HepG2 (cell line): ENCODE measurements at regions not wholly inside any gene's neighbourhood (a gene's known extent, or its start where the extent isn't known, plus 50 kb on each side); places are given as distances from the start of the nearest gene placed in this dataset.

Experiments
- ATAC-seq: fragments of 200-7000 bp; cut with Tn5 transposase; 3 replicates; pipeline ENCODE4 v1.9.1; 2020; ENCODE audit warnings: mild to moderate bottlenecking, moderate library complexity
- BruUV-seq: library from RNA; stranded (reverse); fragments of 400-500 nt; replicated peaks from 2 replicates; lab custom pipeline; 2021; lab: Mats Ljungman, UMichigan
- CTCF ChIA-PET: fragments of 300-600 bp; formaldehyde crosslinking; extraction: SDS; loops from one replicate; lab custom pipeline; 2021; ENCODE audit warnings: low total read pairs, inconsistent platforms, low intra/inter-chr PET ratio; lab: Yijun Ruan, JAX
- POLR2A ChIA-PET: fragments of 350-600 bp; sonication (Branson Sonifier 250); formaldehyde crosslinking; loops from one replicate; lab custom pipeline; 2020; ENCODE audit warnings: antibody characterized with exemption, inconsistent platforms; lab: Yijun Ruan, JAX
- DNase-seq: peaks from one replicate; pipeline ENCODE4 v3.0.0-alpha.2; 2015; ENCODE audit warnings: low spot score
- FAIRE-seq: peaks from 3 replicates; lab custom pipeline; 2011; peaks lifted over from hg19 to GRCh38; lab: Jason Lieb, UNC
- H2AFZ ChIP-seq: one replicate; pipeline ENCODE4 v1.6.1; 2011; ENCODE audit warnings: low read length, inconsistent platforms
- H3K27ac ChIP-seq: fragments of 300-600 bp; 3 replicates; pipeline ENCODE4 v1.8.0; 2011; ENCODE audit warnings: mixed run types, mild to moderate bottlenecking, mixed read lengths, low read length, inconsistent platforms; ENCODE audit not compliant: insufficient read depth; ENCODE audit errors: extremely low read length
- H3K27me3 ChIP-seq, 2 experiments: fragments of 200-600 bp in 1 of 2; 2 replicates in 1 of 2; 3 replicates in 1 of 2; pipeline versions ENCODE4 v1.6.0 to v1.8.0; 2011; ENCODE audit warnings: low read length in 2 of 2, mild to moderate bottlenecking in 2 of 2, moderate library complexity in 2 of 2, inconsistent platforms in 1 of 2; ENCODE audit not compliant: insufficient read depth in 2 of 2, control insufficient read depth in 1 of 2
- H3K36me3 ChIP-seq, 2 experiments: fragments of 200-600 bp in 1 of 2; replicated peaks in 1 of 2; 2 replicates in 1 of 2; 3 replicates in 1 of 2; pipeline versions ENCODE4 v1.5.1 to v1.8.0; 2011; ENCODE audit warnings: low read length in 2 of 2, inconsistent platforms in 1 of 2; ENCODE audit not compliant: insufficient read depth in 2 of 2, control insufficient read depth in 1 of 2
- H3K4me1 ChIP-seq: 2 replicates; pipeline ENCODE4 v1.5.1; 2012; ENCODE audit warnings: low read length, inconsistent platforms; ENCODE audit not compliant: insufficient read depth
- H3K4me2 ChIP-seq: 2 replicates; pipeline ENCODE4 v1.6.0; 2011; ENCODE audit warnings: low read depth, low read length, inconsistent platforms
- H3K4me3 ChIP-seq, 3 experiments: fragments of 200-600 bp in 1 of 3; sonication (generic), shearing (Covaris generic) in 1 of 3; replicated peaks in 1 of 3; 2 replicates each; pipeline ENCODE4 v1.5.1; 2011 to 2016; ENCODE audit warnings: low read length in 3 of 3, inconsistent platforms in 2 of 3, low read depth in 2 of 3, mild to moderate bottlenecking in 2 of 3, control low read depth in 1 of 3, mixed read lengths in 1 of 3; ENCODE audit not compliant: insufficient read depth in 1 of 3
- H3K79me2 ChIP-seq: one replicate; pipeline ENCODE4 v1.6.1; 2011; ENCODE audit warnings: low read length, inconsistent platforms; ENCODE audit not compliant: insufficient read depth
- H3K9ac ChIP-seq: 2 replicates; pipeline ENCODE4 v1.6.0; 2011; ENCODE audit warnings: mild to moderate bottlenecking, low read depth, low read length, inconsistent platforms; ENCODE audit not compliant: insufficient read depth
- H3K9me3 ChIP-seq: 2 replicates; pipeline ENCODE4 v1.5.1; 2012; ENCODE audit warnings: mild to moderate bottlenecking, low read length
- H4K20me1 ChIP-seq: 2 replicates; pipeline ENCODE4 v1.6.0; 2011; ENCODE audit warnings: inconsistent platforms, mild to moderate bottlenecking, low read length, moderate library complexity; ENCODE audit not compliant: insufficient read depth
- RBM39 ChIP-seq: fragments of 200-400 bp; formaldehyde crosslinking; IDR thresholded peaks from one replicate; pipeline ENCODE4 v1.6.1; 2018; ENCODE audit warnings: antibody characterized with exemption, mild to moderate bottlenecking, low read depth, low read length; ENCODE audit not compliant: poor library complexity, severe bottlenecking
- TRIM24 ChIP-seq: sonication (generic); formaldehyde crosslinking; IDR thresholded peaks from 2 replicates; pipeline ENCODE4 v1.8.0; 2022; ENCODE audit warnings: mild to moderate bottlenecking, missing genetic modification reagents
- ZNF550 ChIP-seq: sonication (generic); formaldehyde crosslinking; IDR thresholded peaks from 2 replicates; pipeline ENCODE4 v1.4.0; 2020; ENCODE audit warnings: mild to moderate bottlenecking, missing genetic modification reagents, borderline replicate concordance
- ZNF7 ChIP-seq: IDR thresholded peaks from 2 replicates; pipeline ENCODE4 v1.6.1; 2016; ENCODE audit warnings: missing biosample characterization, missing genetic modification reagents
- ZNF841 ChIP-seq: sonication (generic); formaldehyde crosslinking; IDR thresholded peaks from 2 replicates; pipeline ENCODE4 v1.8.1; 2023; ENCODE audit warnings: missing genetic modification reagents, borderline replicate concordance
- WGBS: methylation state at CpG from one replicate; pipeline ENCODE4 v1.1.6; 2017; ENCODE audit warnings: low lambda C conversion rate; 5-methylcytosine and 5-hydroxymethylcytosine counted together
- in situ Hi-C: cut with HindIII; loops from 2 replicates; pipeline ENCODE4 v1.10.0; 2017; ENCODE audit warnings: low pct_unique_long_range_greater_than_20kb; ENCODE audit not compliant: extremely low pct_ligation_motif_present
- intact Hi-C: fragments of 100-400 bp; cut with micrococcal nuclease; formaldehyde crosslinking; loops from one replicate; pipeline ENCODE4 v1.10.0; 2022; ENCODE audit not compliant: unreplicated experiment
- TF ChIP-seq, protein P1 (sequence below): IDR thresholded peaks from 2 replicates; pipeline ENCODE4 v1.6.1; 2016; ENCODE audit warnings: low read depth, missing genetic modification reagents, missing compliant biosample characterization
- TF ChIP-seq, protein P2 (sequence below): IDR thresholded peaks from 2 replicates; pipeline ENCODE4 v1.6.1; 2016; ENCODE audit warnings: missing genetic modification reagents, missing compliant biosample characterization
- TF ChIP-seq, protein P3 (sequence below): sonication (generic); formaldehyde crosslinking; IDR thresholded peaks from 2 replicates; pipeline ENCODE4 v1.4.0; 2020; ENCODE audit warnings: missing genetic modification reagents, borderline replicate concordance

DNA sequence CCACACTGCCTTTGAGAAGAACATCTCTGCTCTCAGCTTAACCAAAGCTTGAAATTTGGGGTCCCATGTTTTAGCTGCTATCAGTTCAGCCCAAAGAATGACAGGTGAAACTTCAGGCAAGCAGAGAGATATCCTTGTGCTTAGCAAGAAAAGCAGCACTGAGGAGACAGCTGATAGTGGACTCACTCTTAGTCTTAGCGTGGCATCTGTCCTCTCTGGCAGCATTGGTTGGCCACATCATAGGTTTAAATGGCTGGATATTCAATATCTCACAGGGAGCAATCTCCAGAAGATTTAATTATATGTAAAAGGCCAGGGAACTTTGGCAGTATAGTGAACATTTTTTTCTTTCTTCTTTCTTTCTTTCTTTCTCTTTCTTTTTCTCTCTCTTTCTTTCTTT, 131.1 kb upstream of the SGK1 start:
- no peak for ATAC-seq

DNA sequence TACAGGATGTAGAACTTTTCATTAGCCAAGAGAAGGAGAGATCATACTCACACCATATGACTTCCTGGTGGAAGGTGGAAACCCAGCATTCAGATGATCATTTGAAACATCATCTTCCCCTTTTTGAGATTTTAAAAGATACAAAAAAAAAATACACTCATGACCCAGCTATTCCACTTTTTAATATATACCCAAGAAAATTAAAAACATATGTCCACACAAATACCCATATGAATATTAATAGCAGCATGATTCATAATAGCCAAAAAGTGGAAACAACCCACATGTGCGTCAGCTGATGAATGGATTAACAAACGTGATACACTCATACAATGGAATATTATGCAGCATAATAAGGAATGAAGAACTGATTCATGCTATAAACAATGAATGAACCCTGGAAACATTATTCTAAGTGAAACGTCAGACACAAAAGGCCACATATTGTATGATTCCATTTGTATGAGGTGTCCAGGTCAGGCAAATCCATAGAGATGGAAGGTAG, 130.0 kb upstream of the SGK1 start:
- intact Hi-C loops (no loop called here), in situ Hi-C loops (loop anchor here (25.0 kb wide), 1 partner anchor 286 kb away; no protein-coding TSS in a partner anchor)
- Histone ChIP-seq H3K4me1 (no peaks in the 10 kb centered on the region), H3K4me3 (no peak overlapping the region), H3K27me3 (no peaks in the 10 kb centered on the region), H3K27ac (no peak overlapping the region), H2AFZ (no peak overlapping the region), H3K9ac (no peak overlapping the region), H3K9me3 (no peaks in the 10 kb centered on the region), H4K20me1 (no peaks in the 10 kb centered on the region), H3K4me2 (no peak overlapping the region), H3K79me2 (no peaks in the 10 kb centered on the region), H3K36me3 (no peaks in the 10 kb centered on the region)
- 26% methylated on average over 3 of the region's 3 CpGs for WGBS
- no TSS peak for BruUV-seq
- TF ChIP-seq, protein P1, sequence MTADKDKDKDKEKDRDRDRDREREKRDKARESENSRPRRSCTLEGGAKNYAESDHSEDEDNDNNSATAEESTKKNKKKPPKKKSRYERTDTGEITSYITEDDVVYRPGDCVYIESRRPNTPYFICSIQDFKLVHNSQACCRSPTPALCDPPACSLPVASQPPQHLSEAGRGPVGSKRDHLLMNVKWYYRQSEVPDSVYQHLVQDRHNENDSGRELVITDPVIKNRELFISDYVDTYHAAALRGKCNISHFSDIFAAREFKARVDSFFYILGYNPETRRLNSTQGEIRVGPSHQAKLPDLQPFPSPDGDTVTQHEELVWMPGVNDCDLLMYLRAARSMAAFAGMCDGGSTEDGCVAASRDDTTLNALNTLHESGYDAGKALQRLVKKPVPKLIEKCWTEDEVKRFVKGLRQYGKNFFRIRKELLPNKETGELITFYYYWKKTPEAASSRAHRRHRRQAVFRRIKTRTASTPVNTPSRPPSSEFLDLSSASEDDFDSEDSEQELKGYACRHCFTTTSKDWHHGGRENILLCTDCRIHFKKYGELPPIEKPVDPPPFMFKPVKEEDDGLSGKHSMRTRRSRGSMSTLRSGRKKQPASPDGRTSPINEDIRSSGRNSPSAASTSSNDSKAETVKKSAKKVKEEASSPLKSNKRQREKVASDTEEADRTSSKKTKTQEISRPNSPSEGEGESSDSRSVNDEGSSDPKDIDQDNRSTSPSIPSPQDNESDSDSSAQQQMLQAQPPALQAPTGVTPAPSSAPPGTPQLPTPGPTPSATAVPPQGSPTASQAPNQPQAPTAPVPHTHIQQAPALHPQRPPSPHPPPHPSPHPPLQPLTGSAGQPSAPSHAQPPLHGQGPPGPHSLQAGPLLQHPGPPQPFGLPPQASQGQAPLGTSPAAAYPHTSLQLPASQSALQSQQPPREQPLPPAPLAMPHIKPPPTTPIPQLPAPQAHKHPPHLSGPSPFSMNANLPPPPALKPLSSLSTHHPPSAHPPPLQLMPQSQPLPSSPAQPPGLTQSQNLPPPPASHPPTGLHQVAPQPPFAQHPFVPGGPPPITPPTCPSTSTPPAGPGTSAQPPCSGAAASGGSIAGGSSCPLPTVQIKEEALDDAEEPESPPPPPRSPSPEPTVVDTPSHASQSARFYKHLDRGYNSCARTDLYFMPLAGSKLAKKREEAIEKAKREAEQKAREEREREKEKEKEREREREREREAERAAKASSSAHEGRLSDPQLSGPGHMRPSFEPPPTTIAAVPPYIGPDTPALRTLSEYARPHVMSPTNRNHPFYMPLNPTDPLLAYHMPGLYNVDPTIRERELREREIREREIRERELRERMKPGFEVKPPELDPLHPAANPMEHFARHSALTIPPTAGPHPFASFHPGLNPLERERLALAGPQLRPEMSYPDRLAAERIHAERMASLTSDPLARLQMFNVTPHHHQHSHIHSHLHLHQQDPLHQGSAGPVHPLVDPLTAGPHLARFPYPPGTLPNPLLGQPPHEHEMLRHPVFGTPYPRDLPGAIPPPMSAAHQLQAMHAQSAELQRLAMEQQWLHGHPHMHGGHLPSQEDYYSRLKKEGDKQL (CRISPR knock-in tag) = no peak
- TF ChIP-seq ZNF841 (CRISPR knock-in tag) (no peak), ZNF550 (no peak), RBM39 (no peak), ZNF7 (no peak)
- TF ChIP-seq, protein P2, sequence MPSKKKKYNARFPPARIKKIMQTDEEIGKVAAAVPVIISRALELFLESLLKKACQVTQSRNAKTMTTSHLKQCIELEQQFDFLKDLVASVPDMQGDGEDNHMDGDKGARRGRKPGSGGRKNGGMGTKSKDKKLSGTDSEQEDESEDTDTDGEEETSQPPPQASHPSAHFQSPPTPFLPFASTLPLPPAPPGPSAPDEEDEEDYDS (CRISPR knock-in tag) = no peak
- TF ChIP-seq, protein P3, sequence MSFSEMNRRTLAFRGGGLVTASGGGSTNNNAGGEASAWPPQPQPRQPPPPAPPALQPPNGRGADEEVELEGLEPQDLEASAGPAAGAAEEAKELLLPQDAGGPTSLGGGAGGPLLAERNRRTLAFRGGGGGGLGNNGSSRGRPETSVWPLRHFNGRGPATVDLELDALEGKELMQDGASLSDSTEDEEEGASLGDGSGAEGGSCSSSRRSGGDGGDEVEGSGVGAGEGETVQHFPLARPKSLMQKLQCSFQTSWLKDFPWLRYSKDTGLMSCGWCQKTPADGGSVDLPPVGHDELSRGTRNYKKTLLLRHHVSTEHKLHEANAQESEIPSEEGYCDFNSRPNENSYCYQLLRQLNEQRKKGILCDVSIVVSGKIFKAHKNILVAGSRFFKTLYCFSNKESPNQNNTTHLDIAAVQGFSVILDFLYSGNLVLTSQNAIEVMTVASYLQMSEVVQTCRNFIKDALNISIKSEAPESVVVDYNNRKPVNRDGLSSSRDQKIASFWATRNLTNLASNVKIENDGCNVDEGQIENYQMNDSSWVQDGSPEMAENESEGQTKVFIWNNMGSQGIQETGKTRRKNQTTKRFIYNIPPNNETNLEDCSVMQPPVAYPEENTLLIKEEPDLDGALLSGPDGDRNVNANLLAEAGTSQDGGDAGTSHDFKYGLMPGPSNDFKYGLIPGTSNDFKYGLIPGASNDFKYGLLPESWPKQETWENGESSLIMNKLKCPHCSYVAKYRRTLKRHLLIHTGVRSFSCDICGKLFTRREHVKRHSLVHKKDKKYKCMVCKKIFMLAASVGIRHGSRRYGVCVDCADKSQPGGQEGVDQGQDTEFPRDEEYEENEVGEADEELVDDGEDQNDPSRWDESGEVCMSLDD (CRISPR knock-in tag) = no peak
- DNase-seq (no peak), ATAC-seq (no peak), FAIRE-seq (no peak)
- POLR2A ChIA-PET = no interaction called here
- CTCF ChIA-PET = no interaction called here

More for the DNA sequence above, 131.1 kb upstream of the SGK1 start:
- H3K9me3 ChIP-seq = no peaks in the 10 kb centered on the region
- no peaks in the 10 kb centered on the region for H3K36me3 ChIP-seq
- no TSS peak for BruUV-seq
- H3K27ac ChIP-seq = no peak overlapping the region
- H3K4me2 ChIP-seq = no peak overlapping the region
- H3K9ac ChIP-seq = no peak overlapping the region
- no peak overlapping the region for H3K4me3 ChIP-seq
- no peak for DNase-seq
- CTCF ChIA-PET = no interaction called here
- no peak for FAIRE-seq
- no peak for TF ChIP-seq TRIM24 (CRISPR knock-in tag)
- TF ChIP-seq, all 625 proteins: peak for 0
- intact Hi-C loops (no loop called here), in situ Hi-C loops (loop anchor here (25.0 kb wide), 1 partner anchor 287 kb away; no protein-coding TSS in a partner anchor)
- H3K79me2 ChIP-seq = no peaks in the 10 kb centered on the region
- no peaks in the 10 kb centered on the region for H3K4me1 ChIP-seq
- no peaks in the 10 kb centered on the region for H4K20me1 ChIP-seq
- no peaks in the 10 kb centered on the region for H3K27me3 ChIP-seq
- POLR2A ChIA-PET = no interaction called here
- 0% methylated on average over 1 of the region's 1 CpG for WGBS
- H2AFZ ChIP-seq = no peak overlapping the region
